Uterus (tissue), 2 donors: ENCODE measurements at regions not wholly inside any gene's neighbourhood (a gene's known extent, or its start where the extent isn't known, plus 50 kb on each side); places are given as distances from the start of the nearest gene placed in this dataset.

Experiments
- CTCF ChIP-seq, 4 experiments: fragments of 200-600 bp in 2 of 4; fragments of 450-650 bp in 2 of 4; sonication (generic) in 2 of 4; IDR thresholded peaks; one replicate each; pipeline ENCODE4 v1.5.1; 2016 to 2019; ENCODE audit warnings: antibody characterized with exemption in 4 of 4, mild to moderate bottlenecking in 2 of 4, moderate library complexity in 1 of 4
- POLR2A ChIP-seq, 2 donors: fragments of 450-650 bp; IDR thresholded peaks; one replicate each; pipeline ENCODE4 v1.6.1; 2016; ENCODE audit warnings: antibody characterized with exemption in 2 of 2, mild to moderate bottlenecking in 1 of 2, moderate library complexity in 1 of 2

- TF ChIP-seq POLR2A (IDR thresholded peaks at IDR 0.05) (no peak), CTCF (IDR thresholded peaks at IDR 0.05) (no peak)
Measured at GRCh38 chr18:32553640-32554365, 83.1 kb upstream of the GAREM1 start.
